Activated CD4-positive, alpha-beta T cell treated with anti-CD3 and anti-CD28 coated beads, Interleukin-2, Interleukin-6, amounts not matched to agents 100 ng/mL and 50 ng/mL, durations not matched to agents 16 hours and 8 hours (primary cell): ENCODE measurements at regions not wholly inside any gene's neighbourhood (a gene's known extent, or its start where the extent isn't known, plus 50 kb on each side); places are given as distances from the start of the nearest gene placed in this dataset.
A peak's percentile ranks its signal among the peaks of the same experiment; 100 is the strongest.
"Not testable (repeated sequence)": the region's sequence is repeated elsewhere in the genome, so short reads cannot be mapped to it uniquely, and the experiment has no call there.

Experiments
- DNase-seq: peaks from one replicate; pipeline ENCODE4 v3.0.0-alpha.2; 2020

DNA sequence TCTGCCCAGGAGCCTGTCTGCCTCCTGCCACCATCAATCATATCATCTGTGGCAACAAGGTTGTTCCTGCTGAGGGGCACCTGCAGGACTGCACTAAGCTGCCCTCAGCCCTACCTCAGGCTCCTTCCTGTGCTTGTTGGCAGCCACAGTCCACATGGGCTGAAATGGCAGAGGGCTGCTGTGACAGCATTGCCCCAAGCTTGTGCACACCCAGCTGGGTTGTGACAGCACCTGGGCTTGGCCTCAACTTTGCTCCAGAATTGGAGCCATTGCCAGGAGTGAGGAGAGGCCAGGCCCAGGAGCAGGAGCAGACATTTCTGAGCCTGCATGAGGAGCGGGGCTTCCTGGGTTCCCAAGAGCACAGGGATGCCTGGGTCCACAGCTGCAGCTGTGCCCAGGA lies 340.9 kb upstream of the CHRM2 start:
- no peak for DNase-seq

DNA sequence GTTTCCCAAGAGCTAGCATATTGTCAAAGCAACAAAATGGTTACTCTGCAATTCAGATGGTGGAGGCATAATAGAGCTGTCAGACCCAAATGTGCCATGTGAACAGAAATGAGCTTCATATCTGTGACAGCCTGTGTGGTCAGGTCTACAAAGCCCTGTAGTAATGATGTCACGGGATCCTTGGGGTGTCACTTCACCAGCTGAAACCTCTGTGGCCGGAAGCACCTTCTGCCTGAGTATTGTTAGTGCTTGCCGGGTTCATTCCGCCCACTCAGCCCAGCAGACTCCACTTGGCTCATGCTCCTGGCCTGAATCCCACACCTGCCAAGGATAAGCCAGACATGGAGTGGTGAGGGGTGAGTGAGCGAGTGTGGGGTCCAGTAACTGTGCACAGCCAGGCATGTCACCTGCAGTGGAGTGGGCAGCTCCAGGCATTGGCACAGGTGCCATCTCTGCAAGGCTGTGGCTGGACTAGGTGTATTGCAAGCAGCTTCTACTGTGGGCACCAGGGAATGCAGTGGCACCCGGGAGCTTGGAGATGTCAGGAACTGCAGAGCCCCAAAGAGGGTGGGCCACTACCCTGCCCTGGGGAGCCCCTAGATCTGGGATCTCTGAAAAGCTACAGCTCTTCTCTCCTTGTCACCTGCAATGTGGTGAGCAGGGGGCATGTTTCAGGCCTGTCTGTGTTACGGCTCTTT lies 341.9 kb upstream of the CHRM2 start:
- DNase-seq = no peak

DNA sequence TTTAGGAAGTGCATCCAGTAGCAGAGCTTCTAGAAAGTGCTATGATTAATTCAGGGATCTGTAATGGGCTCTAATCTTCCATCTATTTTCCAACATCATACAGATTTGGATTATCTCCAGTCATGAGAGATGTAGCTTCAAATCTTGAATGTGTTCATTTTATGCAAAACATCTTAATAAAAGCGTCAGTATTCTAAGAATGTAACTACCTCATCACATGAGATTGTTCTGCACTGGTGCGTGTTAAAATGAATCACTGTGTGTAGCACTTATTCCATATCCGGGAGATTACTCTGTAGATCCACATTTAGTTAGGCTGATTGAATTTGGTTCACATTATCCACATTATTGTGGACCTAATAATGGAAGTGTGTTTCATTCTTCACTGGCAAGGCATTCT lies 344.9 kb upstream of the CHRM2 start:
- DNase-seq = no peak

DNA sequence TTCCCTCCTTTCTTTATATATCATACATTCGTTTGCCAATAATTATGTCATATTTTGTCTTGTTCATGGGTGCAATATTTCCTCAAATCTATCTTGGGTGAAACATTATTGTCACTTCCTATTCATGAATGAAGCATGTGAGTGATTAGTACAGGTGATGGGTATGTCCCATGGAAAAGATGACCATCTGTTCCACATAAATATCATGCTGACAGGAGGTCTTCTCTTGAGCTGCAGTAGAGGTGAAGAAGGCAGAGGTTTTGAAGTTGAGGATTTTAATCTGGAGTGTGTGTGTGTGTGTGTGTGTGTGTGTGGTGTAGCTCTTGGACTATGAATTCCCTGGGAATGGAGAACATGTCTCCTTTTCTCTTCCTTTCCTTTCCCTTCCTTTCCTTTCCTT lies 350.5 kb upstream of the CHRM2 start:
- no peak for DNase-seq

DNA sequence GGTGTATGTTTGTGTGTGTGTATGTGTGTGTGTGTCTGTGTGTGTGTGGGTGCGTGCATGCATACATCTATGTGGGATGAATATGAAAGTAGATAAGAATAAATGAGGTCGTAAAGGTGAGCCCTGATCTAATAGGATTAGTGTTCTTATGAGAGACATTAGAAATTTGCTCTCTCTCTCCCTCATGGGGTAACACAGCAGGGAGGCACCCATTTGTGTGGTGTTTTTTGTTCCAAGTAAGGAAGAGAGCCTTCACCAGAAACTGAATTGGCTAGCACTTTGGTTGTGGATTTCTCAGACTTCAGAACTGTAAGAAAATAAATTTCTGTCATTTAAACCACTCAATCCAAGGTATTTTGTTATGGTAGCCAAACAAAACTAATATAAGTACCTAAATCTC lies 353.7 kb upstream of the CHRM2 start:
- no peak for DNase-seq

DNA sequence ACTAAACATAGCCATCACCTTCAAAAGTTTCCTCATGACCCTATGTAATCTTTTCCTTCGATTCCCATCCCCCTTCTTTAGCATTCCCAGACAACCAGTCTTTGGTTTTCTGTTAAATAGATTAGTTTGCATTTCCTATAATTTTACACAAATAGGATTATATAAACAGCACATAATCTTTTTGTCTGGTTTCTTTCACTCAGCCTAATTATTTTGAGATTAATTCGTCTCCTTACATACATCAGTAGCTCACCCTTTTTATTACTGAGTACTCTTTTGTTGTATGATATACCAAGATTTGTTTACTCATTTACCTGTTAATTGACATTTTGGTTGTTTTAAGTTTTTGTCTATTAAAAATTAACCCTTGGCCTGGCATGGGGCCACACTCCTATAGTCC lies 354.7 kb upstream of the CHRM2 start:
- no peak for DNase-seq

DNA sequence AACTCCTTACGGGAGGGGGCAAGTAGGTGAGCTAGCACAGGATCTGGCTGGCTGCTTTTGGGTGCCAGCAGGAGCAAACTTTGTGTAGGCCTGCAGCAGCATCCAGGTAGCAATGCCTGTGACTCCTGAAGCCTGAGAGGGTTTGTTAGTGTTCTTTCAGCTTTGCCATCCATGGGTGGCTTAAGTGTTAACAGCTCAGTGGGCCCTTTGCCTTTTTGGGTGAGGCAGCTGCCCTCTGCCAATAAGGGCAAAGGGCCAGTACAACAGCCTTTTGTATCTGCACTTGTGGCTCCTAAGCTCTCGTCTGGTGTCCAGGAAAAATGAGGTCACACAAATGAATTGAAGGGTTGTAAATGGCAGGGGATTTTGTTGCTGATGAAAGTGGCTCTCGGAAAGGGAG lies 359.0 kb upstream of the CHRM2 start:
- no peak for DNase-seq

DNA sequence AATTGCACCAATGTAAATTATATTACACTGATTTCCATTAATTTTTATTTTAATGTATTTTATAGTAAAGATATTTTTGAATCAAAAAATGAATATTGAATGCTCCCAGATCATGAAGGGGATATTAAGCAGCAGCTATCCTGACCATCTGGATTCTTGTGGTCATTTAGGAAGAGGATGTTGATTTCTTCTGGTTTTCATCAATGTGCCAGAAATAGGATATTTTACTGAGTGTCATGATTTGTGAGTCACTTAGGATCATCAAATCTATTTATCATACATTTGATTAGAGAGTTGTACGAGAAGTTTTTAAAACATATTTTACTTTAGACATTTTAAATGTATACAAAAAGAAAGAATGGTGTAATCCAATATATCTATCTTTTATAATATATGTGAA lies 366.3 kb upstream of the CHRM2 start:
- DNase-seq = no peak

DNA sequence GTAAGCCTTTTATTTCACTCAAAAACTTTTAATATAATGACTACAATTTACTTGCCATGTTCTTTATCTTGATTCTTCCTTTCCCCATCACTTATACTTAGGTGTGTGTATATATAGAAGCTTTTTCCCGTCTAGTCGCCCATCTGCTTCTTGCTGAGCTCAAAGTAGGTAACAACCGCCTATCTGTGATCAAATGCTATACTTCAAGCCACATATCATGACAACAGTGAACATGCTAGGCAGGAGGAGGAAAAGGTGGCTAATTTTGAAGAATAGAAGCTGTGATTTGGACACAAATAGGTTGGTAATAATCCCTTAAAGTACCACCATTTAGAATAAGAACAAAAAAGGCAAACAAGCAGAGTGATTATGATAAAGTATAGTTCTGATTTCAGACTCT lies 367.3 kb upstream of the CHRM2 start:
- no peak for DNase-seq

DNA sequence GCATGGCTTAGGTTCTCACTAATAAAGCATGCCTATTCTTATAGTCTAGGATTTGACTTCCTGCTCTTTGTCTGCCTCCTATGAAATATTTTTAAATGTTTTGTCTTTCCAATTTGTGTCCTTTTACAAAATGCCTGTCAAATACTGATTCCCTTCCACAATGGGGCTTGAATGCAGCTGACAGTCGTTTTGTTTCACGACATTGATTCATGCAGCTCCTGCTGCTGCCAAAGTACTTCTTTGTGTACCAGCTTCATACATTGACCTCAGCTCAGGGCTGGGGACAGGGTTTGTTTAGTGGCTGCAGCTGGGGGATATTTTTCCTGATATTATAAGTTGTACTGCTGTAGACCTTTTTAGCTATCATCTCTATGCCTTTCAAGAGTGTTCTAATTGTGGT lies 371.9 kb upstream of the CHRM2 start:
- no peak for DNase-seq

DNA sequence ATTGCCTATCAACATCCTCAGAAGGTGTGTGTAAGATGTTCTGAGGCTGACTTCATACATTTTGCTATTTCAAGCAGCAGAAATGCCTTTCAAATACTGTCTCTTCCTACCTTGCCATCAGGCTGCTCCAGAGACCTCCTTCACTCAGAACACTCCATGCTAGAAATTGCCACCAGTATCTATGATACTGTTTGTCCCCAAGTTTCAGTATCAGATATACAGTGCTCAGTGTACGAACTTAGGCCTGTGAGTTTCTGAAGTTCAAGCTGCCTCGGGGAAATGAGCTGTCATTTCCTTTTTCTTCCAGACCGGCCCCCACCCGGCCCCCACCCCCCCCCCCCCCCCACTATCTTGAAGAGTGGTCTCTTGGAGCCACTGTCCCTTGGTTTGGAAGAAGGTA lies 373.4 kb upstream of the CHRM2 start:
- no peak for DNase-seq

DNA sequence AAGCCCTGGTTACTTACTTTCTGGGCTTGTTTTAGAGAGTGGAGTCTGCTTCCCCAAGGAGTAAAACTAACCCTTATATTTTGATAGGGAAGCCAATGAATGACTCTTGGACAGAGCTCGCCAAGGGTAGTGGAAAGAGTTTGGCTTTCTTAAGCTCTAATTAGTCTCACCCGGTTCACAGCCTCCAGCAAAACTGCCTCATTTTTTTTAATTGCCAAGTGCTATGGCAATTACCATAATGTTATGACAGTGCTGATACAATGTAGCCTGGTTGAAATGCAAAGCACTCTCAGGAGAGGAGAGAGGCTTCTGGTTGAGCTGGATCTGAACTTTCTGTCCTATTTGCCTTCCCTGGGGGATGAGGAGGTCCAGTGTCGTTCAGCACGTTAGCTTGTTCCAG lies 376.1 kb upstream of the CHRM2 start:
- DNase-seq = no peak

DNA sequence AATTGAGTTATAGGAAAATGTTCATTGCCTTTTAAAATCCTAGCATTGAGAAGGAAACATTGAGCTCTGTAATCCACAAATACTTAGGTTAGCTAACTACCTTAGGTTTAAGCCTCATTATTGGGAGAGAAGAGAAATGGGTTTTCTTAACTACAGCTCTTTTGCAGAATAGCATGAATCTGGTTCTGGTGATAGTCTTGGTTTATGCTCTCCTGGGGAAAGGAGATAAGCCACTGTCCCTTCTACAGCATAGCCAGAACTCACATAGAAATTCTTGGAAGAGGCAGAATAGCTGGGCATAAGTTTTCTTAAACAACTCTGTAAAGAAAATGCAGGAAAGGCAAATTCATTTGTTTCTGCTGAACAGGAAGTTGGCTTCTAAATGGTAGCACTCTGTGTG lies 378.6 kb upstream of the CHRM2 start:
- no peak for DNase-seq

DNA sequence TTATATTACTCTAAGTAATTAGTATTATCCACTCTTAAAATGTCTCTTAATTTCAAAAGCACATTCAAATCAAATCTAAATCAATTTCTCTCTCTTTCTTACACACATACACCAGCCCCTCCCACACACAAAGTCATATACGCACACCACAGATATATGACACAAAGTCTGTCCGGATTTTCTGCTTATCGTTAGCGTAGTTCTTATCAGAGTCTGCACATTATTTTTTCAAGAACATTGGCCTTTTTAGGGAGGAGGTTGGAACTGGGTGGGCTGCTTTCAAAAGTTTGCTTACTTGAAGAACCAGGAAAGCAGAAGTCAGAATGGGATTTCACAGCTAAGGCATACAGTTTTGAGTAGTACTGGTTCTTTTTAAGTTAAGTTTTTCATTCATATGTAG lies 387.6 kb upstream of the CHRM2 start:
- no peak for DNase-seq

DNA sequence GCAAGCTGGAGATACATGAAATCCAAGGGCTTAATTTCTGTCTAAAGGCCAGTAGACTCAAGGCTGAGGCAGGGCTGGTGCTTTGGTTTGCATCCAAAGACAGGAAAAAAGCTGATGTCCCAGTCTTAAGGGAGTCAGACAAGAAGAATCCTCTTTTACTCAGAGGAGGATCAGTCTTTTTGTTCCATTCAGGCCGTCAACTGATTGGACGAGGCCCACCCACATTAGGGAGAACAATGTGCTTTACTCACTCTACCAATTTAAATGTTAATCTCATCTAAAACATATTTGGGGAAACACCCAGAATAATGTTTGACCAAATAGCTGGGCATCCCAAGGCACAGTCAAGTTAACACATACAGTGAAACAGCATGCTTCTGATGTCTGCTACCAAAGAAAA lies 388.5 kb upstream of the CHRM2 start:
- no peak for DNase-seq

DNA sequence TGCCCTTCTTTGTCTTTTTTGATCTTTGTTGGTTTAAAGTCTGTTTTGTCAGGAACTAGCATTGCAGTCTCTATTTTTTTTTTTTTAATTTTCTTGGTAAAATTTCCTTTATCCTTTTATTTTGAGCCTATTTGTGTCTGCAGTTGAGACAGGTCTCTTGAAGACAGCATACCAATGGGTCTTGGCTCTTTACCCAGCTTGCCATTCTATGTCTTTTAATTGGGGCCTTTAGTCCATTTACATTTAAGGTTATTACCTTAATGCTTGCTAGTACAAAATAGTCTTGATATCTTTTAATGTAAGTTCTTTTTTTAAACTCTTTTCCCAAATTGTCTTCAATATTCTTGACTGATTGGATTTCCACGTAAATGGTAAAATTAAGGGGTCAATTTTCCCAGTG lies 398.3 kb upstream of the CHRM2 start:
- no peak for DNase-seq

DNA sequence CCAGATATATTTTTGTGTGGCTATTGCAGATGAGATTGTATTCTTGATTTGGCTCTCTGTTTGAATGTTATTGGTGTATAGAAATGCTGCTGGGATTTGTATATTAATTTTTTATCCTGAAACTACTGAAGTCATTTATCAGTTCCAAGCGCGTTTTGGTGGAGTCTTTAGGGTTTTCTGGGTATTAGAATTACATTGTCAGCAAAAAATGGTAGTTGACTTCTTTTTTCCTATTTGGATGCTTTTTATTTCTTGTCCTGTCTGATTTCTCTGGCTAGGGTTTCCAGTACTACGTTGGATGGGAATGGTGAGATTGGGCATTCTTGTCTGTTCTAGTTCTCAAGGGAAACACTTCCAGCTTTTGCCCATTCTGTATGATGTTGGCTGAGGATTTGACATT lies 415.5 kb upstream of the CHRM2 start:
- DNase-seq = no peak

DNA sequence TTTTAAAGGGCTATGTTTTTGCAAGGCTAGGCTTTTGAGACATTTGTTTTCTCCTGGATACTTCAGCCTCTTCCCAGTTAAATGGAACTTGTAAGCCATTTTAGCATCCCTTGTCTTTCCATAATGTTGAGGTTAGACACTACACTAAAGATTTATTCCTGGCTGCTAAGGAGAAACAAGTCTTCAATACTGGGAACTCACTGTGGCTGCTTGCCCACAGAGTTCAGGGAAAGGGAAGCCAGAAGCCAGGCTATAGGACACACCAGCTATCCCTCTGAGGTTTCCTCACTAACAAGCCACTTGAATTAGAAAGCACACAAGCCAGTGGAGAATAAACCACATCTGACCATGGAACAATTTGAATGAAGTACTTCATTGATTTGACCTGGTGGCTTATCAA lies 421.7 kb upstream of the CHRM2 start:
- DNase-seq = no peak

DNA sequence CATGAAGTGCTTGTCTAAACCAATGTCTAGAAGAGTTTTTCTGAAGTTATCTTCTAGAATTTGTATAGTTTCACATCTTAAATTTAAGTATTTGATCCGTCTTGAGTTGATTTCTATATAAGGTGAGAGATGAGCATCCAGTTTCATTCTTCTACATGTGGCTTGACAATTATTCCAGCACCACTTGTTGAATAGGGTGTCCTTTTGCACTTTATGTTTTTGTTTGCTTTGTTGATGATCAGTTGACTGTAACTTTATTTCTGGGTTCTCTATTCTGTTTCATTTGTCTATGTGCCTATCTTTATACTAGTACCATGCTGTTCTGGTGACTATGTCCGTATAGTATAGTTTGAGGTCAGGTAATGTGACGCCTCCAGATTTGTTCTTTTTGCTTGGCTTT lies 426.6 kb upstream of the CHRM2 start:
- no peak for DNase-seq

DNA sequence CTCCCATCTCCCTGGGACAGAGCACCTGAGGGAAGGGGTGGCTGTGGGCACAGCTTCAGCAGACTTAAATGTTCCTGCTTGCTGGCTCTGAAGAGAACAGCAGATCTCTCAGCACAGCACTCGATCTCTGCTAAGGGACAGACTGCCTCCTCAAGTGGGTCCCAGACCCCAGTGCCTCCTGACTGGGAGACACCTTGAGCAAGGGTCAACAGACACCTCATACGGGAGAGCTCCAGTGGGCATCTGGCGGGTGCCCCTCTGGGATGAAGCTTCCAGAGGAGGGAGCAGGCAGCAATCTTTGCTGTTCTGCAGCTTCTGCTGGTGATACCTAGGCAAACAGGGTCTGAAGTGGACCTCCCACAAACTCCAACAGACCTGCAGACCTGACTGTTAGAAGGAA lies 436.7 kb upstream of the CHRM2 start:
- not testable (repeated sequence) for DNase-seq

DNA sequence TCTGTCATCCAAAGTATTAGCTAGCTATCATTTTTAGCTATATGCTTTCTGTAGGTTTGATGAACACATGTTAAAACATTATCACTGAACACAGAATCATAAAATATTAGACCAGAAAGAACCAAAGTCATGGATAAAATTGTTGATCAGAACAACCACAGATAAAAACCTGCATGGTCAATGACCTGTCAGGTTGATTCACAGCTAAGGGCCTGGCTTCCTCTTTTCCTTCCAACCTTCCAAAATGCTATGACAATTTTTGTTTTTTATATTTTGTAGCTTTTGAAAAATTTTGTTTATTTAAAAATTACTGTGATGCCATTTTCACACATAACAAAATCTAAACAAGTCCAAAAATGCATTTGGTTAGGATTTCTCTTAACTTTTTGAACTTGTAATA lies 444.4 kb upstream of the CHRM2 start:
- DNase-seq = no peak

DNA sequence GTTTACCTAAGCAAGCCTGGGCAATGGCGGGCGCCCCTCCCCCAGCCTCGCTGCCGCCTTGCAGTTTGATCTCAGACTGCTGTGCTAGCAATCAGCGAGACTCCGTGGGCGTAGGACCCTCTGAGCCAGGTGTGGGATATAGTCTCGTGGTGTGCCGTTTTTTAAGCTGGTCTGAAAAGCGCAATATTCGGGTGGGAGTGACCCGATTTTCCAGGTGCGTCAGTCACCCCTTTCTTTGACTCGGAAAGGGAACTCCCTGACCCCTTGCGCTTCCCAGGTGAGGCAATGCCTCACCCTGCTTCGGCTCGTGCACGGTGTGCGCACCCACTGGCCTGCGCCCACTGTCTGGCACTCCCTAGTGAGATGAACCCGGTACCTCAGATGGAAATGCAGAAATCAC lies 442.6 kb upstream of the MTPN start:
- DNase-seq = not testable (repeated sequence)

DNA sequence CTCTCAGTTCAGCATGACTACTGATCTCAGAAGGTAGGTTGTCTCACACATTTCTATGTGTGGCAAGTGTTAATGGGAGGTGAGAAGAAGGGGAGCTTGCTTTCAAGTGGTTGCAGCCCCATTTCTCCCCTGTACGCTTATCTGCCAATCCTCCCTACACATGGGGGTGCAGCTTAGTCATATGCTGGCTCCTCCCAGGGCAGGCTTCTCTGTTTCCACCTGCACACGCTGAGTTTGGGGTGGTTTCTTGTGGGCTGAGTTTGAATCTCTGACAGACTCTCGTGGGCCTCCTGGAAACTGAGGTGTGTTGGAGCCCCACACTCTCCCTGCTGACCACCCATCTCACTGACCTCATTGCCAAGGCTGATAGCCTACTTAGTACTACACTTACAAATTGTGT lies 435.8 kb upstream of the MTPN start:
- no peak for DNase-seq

DNA sequence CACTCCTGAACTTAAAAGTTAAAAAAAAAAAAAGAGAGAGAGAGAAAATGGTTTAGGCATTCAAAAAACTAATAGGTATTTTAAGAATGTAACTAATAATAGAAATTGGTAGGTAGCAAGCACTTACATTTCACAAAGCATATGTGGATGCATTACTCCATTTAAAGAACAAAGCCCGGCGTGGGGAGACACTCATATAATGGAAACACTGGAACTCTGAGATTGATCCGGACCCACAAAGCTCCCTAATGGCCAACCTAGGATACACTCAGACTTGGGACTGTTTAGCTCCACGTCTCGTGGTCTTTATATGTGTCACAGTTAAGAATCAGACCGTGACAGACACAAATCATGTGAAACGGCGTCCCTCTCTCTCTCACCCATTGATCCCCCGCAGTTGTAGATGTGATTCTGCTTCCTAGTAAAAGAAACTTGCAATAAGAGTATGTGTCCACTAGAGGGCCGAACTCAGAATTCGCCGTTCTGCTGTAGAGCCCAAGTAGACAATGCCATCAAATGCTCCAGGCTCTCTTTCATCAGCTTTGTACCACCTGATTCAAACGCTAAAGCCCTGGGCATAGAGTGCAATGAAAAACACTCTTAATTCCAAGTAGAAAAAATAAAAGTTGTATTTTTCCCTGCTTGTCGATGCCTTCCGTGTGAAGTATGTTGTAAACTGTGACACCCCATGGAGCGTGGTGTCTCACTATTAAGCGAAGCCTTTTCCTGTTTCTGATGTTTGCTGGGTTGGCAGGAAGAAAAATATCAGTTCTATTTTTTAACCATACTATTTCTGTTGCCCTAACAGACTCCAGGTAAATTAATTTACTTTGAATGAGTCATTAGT lies 429.0 kb upstream of the MTPN start:
- DNase-seq = peak; percentile 64

DNA sequence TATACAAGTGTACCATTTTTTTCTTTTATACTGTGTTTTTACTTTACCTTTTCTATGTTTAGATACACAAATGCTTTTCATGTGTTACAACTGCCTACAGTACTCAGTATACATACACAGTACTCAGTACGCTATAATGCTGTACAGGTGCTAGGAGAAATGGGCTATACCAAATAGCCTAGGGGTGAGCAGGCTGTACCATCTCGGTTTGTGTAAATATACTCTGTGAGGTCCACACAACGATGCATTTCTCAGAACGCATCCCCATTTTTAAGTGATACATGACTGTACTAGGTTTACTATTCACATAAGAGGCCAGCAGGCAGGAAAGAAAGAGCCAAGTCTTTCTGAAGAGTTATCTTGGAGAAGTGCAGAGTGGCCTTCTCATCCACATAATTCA lies 426.4 kb upstream of the MTPN start:
- no peak for DNase-seq
